ENCODE measurements at regions not wholly inside any gene's neighbourhood (a gene's known extent, or its start where the extent isn't known, plus 50 kb on each side); places are given as distances from the start of the nearest gene placed in this dataset.

DNA sequence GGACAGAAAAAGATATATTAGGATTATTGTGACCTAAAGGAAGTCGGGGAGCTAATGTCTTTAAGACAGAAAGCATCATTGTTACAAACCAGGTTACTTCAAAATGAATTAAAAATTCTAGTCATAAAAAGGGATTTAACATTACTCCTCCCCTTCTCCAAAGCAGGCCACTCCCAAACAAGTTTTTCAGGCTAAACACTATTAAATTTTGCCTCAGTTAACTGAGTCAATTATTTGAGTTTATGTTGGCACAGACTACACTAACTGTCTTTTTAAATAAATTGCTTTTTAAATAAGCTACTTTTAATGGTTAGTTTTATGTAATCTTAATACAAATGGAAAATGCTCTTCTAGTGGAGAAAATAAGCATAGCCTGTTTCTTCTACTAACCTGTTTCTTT is 395.0 kb upstream of the DUSP10 start:
- H3K27ac Mint-ChIP-seq (ENCODE audit: unreplicated experiment): no peak overlapping the region
- H3K27me3 Mint-ChIP-seq (ENCODE audit: unreplicated experiment): no peaks in the 10 kb centered on the region
- no peaks in the 10 kb centered on the region for H3K9me3 Mint-ChIP-seq (ENCODE audit: low read depth, unreplicated experiment)
- no peak for DNase-seq
- H3K4me1 Mint-ChIP-seq (ENCODE audit: low read depth, unreplicated experiment): no peaks in the 10 kb centered on the region
- TF ChIP-seq CTCF (IDR thresholded peaks at IDR 0.05; ENCODE audit: unreplicated experiment): no peak
- CTCF ChIA-PET: interaction anchor here (1.2 kb wide), 1 partner anchor 11 kb away, joined by 3 read pairs; no protein-coding TSS in a partner anchor
- H3K4me3 Mint-ChIP-seq (ENCODE audit: low read depth, unreplicated experiment): no peak overlapping the region
- H3K36me3 Mint-ChIP-seq (ENCODE audit: insufficient read depth, unreplicated experiment): no peaks in the 10 kb centered on the region
- no TSS peak for BruUV-seq (replicated peaks)
- intact Hi-C loops (cut with micrococcal nuclease; ENCODE audit: unreplicated experiment): no loop called here

DNA sequence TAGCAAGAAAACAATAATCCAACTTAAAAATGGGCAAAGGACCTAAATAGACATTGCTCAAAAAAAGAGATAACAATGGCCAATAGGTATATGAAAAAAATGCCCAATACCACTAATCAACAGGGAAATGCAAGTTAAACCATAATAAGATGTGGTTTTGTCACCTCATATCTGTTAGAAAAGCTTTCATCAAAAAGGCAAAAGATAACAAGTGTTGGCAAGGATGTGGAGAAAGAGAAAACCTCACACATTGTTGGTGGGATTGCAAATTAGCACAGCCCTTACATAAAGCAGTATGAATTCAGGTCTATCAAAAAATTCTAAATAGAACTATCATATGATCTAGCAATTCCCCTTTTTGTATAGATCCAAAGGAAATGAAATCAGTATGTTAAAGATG is 387.2 kb upstream of the DUSP10 start:
- CTCF ChIA-PET: no interaction called here
- H3K36me3 Mint-ChIP-seq (ENCODE audit: insufficient read depth, unreplicated experiment): no peaks in the 10 kb centered on the region
- TF ChIP-seq CTCF (IDR thresholded peaks at IDR 0.05; ENCODE audit: unreplicated experiment): no peak
- H3K4me1 Mint-ChIP-seq (ENCODE audit: low read depth, unreplicated experiment): peaks cover 24% of the 10 kb centered on the region
- no peak overlapping the region for H3K27ac Mint-ChIP-seq (ENCODE audit: unreplicated experiment)
- intact Hi-C loops (cut with micrococcal nuclease; ENCODE audit: unreplicated experiment): no loop called here
- H3K4me3 Mint-ChIP-seq (ENCODE audit: low read depth, unreplicated experiment): no peak overlapping the region
- no TSS peak for BruUV-seq (replicated peaks)
- no peak for DNase-seq
- no peaks in the 10 kb centered on the region for H3K27me3 Mint-ChIP-seq (ENCODE audit: unreplicated experiment)
- H3K9me3 Mint-ChIP-seq (ENCODE audit: low read depth, unreplicated experiment): peaks cover 8% of the 10 kb centered on the region

DNA sequence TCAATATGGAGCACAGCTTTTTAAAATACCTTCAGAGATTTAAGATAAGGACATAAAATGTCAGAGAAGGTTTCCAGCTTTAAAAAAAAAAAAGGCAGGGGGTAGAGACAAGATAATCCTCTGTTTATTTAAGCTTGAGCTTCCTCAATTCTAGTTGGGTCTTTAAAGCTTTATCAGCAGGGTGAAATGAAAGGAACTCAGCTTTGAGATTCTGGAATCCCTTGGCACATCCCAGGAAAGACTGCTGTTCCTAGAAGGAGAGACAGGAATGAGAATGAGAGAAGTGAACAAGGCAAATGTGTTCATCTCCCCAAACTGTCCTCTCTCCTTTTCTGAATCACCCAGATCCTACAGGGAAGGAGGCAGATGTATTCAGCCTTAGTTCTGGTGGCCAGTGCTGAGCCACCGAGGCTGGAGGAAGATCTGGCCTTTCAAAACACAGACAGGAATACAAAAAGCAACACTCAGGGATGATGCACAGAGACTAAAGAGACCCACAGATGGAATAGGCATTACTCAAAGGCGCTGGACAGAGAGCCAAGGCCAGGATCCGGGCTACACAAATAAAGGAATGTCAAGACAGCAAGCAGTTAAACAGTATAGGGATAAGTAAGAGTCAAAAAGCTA is 385.8 kb upstream of the DUSP10 start:
- peaks cover 24% of the 10 kb centered on the region for H3K4me1 Mint-ChIP-seq (ENCODE audit: low read depth, unreplicated experiment)
- no peak for TF ChIP-seq CTCF (IDR thresholded peaks at IDR 0.05; ENCODE audit: unreplicated experiment)
- intact Hi-C loops (cut with micrococcal nuclease; ENCODE audit: unreplicated experiment): no loop called here
- BruUV-seq (replicated peaks): no TSS peak
- H3K9me3 Mint-ChIP-seq (ENCODE audit: low read depth, unreplicated experiment): peaks cover 11% of the 10 kb centered on the region
- H3K27ac Mint-ChIP-seq (ENCODE audit: unreplicated experiment): no peak overlapping the region
- DNase-seq: no peak
- H3K4me3 Mint-ChIP-seq (ENCODE audit: low read depth, unreplicated experiment): no peak overlapping the region
- H3K36me3 Mint-ChIP-seq (ENCODE audit: insufficient read depth, unreplicated experiment): no peaks in the 10 kb centered on the region
- CTCF ChIA-PET: interaction anchor here (0.7 to 1.7 kb wide), 4 partner anchors 33 to 384 kb away, joined by 3 to 6 read pairs (median 5); no protein-coding TSS in a partner anchor
- H3K27me3 Mint-ChIP-seq (ENCODE audit: unreplicated experiment): no peaks in the 10 kb centered on the region

DNA sequence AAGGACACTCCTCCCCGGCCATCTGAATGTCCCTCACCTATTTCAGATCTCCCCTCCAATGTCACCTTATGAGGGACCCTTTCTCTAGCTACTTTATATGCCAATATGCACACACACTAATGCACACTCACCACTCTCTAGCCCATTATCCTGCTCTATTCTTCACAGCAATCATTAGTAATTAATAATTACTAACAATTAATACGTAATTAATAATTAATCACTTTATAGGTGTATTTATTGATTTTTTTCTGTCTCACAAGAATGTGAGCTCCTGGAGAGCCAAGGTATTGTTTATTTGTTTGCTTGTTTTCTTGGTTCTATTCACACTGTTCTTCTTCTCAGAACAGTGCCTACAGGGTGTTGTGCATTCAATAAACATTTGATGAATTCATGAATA is 385.2 kb upstream of the DUSP10 start:
- no peak for DNase-seq
- no peak for TF ChIP-seq CTCF (IDR thresholded peaks at IDR 0.05; ENCODE audit: unreplicated experiment)
- no peak overlapping the region for H3K27ac Mint-ChIP-seq (ENCODE audit: unreplicated experiment)
- H3K9me3 Mint-ChIP-seq (ENCODE audit: low read depth, unreplicated experiment): peaks cover 11% of the 10 kb centered on the region
- H3K36me3 Mint-ChIP-seq (ENCODE audit: insufficient read depth, unreplicated experiment): no peaks in the 10 kb centered on the region
- H3K27me3 Mint-ChIP-seq (ENCODE audit: unreplicated experiment): no peaks in the 10 kb centered on the region
- intact Hi-C loops (cut with micrococcal nuclease; ENCODE audit: unreplicated experiment): no loop called here
- peaks cover 24% of the 10 kb centered on the region for H3K4me1 Mint-ChIP-seq (ENCODE audit: low read depth, unreplicated experiment)
- BruUV-seq (replicated peaks): no TSS peak
- CTCF ChIA-PET: interaction anchor here (0.7 to 1.7 kb wide), 4 partner anchors 32 to 384 kb away, joined by 3 to 6 read pairs (median 5); no protein-coding TSS in a partner anchor
- H3K4me3 Mint-ChIP-seq (ENCODE audit: low read depth, unreplicated experiment): no peak overlapping the region

All from Calu3 (cell line).